HG02588 (cell line): ENCODE measurements at regions not wholly inside any gene's neighbourhood (a gene's known extent, or its start where the extent isn't known, plus 50 kb on each side); places are given as distances from the start of the nearest gene placed in this dataset.

Experiments
- ATAC-seq: cut with Tn5 transposase; IDR thresholded peaks from one replicate; pipeline ENCODE4 v1.9.1; 2021; ENCODE audit warnings: mild to moderate bottlenecking, moderate library complexity; ENCODE audit not compliant: unreplicated experiment

- no peak for ATAC-seq
Observed at GRCh38 chr9:108724122-108724521, 131.7 kb downstream of the ACTL7B start.

GRCh38 chr9:108722396-108722795 lies 133.4 kb downstream of the ACTL7B start:
- no peak for ATAC-seq

- ATAC-seq = no peak
Observed at GRCh38 chr9:108720191-108720642, 135.6 kb downstream of the ACTL7B start.

- no peak for ATAC-seq
Observed at GRCh38 chr9:108710424-108710823, 145.4 kb downstream of the ACTL7B start.

- no peak for ATAC-seq
Observed at GRCh38 chr9:108709997-108710396, 145.8 kb downstream of the ACTL7B start.

- no peak for ATAC-seq
Observed at GRCh38 chr9:108709126-108709525, 146.7 kb downstream of the ACTL7B start.

- ATAC-seq = no peak
Observed at GRCh38 chr9:108708448-108708847, 147.3 kb downstream of the ACTL7B start.

GRCh38 chr9:108707120-108707519 lies 148.7 kb downstream of the ACTL7B start:
- no peak for ATAC-seq

- ATAC-seq = no peak
Observed at GRCh38 chr9:108704156-108704852, 151.5 kb downstream of the ACTL7B start.

- ATAC-seq = no peak
Observed at GRCh38 chr9:108703429-108703828, 152.4 kb downstream of the ACTL7B start.

GRCh38 chr9:108702681-108703080 lies 153.1 kb downstream of the ACTL7B start:
- no peak for ATAC-seq

- no peak for ATAC-seq
Observed at GRCh38 chr9:108698801-108699200, 157.0 kb downstream of the ACTL7B start.

GRCh38 chr9:108698231-108698630 lies 157.6 kb downstream of the ACTL7B start:
- no peak for ATAC-seq

GRCh38 chr9:108696156-108696555 lies 159.6 kb downstream of the ACTL7B start:
- ATAC-seq = no peak

GRCh38 chr9:108694170-108694569 lies 161.6 kb downstream of the ACTL7B start:
- ATAC-seq = no peak

- ATAC-seq = no peak
Observed at GRCh38 chr9:108691614-108692013, 164.2 kb downstream of the ACTL7B start.

GRCh38 chr9:108688676-108689075 lies 167.1 kb downstream of the ACTL7B start:
- ATAC-seq = no peak

GRCh38 chr9:108688051-108688450 lies 167.7 kb downstream of the ACTL7B start:
- no peak for ATAC-seq

- ATAC-seq = no peak
Observed at GRCh38 chr9:108687006-108687987, 168.5 kb downstream of the ACTL7B start.

- ATAC-seq = no peak
Observed at GRCh38 chr9:108684288-108685025, 171.3 kb downstream of the ACTL7B start.

GRCh38 chr9:108683245-108683644 lies 172.5 kb downstream of the ACTL7B start:
- ATAC-seq = no peak
